HCT116 (cell line): ENCODE measurements at regions not wholly inside any gene's neighbourhood (a gene's known extent, or its start where the extent isn't known, plus 50 kb on each side); places are given as distances from the start of the nearest gene placed in this dataset.

Source experiments
- ATAC-seq: fragments of 200-7000 bp; cut with Tn5 transposase; 2 replicates; pipeline ENCODE4 v1.9.1; 2020; ENCODE audit warnings: mild to moderate bottlenecking, moderate library complexity
- BruUV-seq: library from RNA; stranded (reverse); fragments of 400-500 nt; replicated peaks from 2 replicates; lab custom pipeline; 2021; lab: Mats Ljungman, UMichigan
- CTCF ChIA-PET: fragments of 300-600 bp; sonication (Branson Sonifier 250); formaldehyde crosslinking; loops from one replicate; lab custom pipeline; 2021; ENCODE audit warnings: antibody characterized with exemption; lab: Charles Lee
- POLR2A ChIA-PET: fragments of 300-600, 350-600 bp; sonication (Branson Sonifier 250); formaldehyde crosslinking; loops from one replicate; lab custom pipeline; 2021; ENCODE audit warnings: antibody characterized with exemption; lab: Charles Lee
- RAD21 ChIA-PET, 2 experiments: fragments of 300-600 bp; sonication (Branson Sonifier 250); formaldehyde crosslinking; loops; one replicate each; lab custom pipeline; 2023; ENCODE audit warnings: low total read pairs in 2 of 2; ENCODE audit not compliant: uncharacterized antibody in 2 of 2, unreplicated experiment in 2 of 2, low non-redundant PET in 1 of 2; lab: Charles Lee
- DNase-seq: peaks from one replicate; pipeline ENCODE4 v3.0.0-alpha.2; 2010; ENCODE audit warnings: low read depth, low spot score
- H2AFZ ChIP-seq: fragments of 200-600 bp; shearing (Covaris generic), sonication (generic); 2 replicates; pipeline ENCODE4 v1.6.1; 2017; ENCODE audit warnings: low read depth, mixed run types, mixed read lengths, antibody characterized with exemption, low read length; ENCODE audit not compliant: poor library complexity, severe bottlenecking
- H3K27ac ChIP-seq: 2 replicates; pipeline ENCODE4 v1.5.1; 2012; ENCODE audit warnings: low read depth, low read length
- H3K27me3 ChIP-seq: fragments of 200-600 bp; sonication (generic); 2 replicates; pipeline ENCODE4 v1.6.1; 2016; ENCODE audit warnings: mixed run types, low read length, mixed read lengths; ENCODE audit not compliant: insufficient read depth
- H3K36me3 ChIP-seq, 2 experiments: fragments of 200-500 bp in 1 of 2; fragments of 200-600 bp in 1 of 2; sonication (Bioruptor generic) in 1 of 2; sonication (generic) in 1 of 2; 2 replicates each; pipeline versions ENCODE4 v1.5.1 to v1.6.1; 2014 to 2016; ENCODE audit warnings: low read length in 2 of 2, inconsistent platforms in 1 of 2, mixed read lengths in 1 of 2, mixed run types in 1 of 2; ENCODE audit not compliant: insufficient read depth in 2 of 2, control insufficient read depth in 1 of 2
- H3K4me1 ChIP-seq, 2 experiments: fragments of 200-600 bp in 1 of 2; sonication (generic) in 1 of 2; 2 replicates each; pipeline versions ENCODE4 v1.5.1 to v1.6.1; 2012 to 2017; ENCODE audit warnings: low read length in 2 of 2, inconsistent platforms in 1 of 2, mild to moderate bottlenecking in 1 of 2, mixed read lengths in 1 of 2, mixed run types in 1 of 2, moderate library complexity in 1 of 2; ENCODE audit not compliant: insufficient read depth in 2 of 2, control insufficient read depth in 1 of 2
- H3K4me2 ChIP-seq: fragments of 200-600 bp; sonication (generic); 2 replicates; pipeline ENCODE4 v1.6.1; 2017; ENCODE audit warnings: mixed run types, low read length, mixed read lengths
- H3K4me3 ChIP-seq, 2 experiments: fragments of 200-600 bp in 1 of 2; sonication (generic) in 1 of 2; replicated peaks in 1 of 2; 2 replicates each; pipeline ENCODE4 v1.5.1; 2011 to 2016; ENCODE audit warnings: low read length in 2 of 2, control low read depth in 1 of 2, low read depth in 1 of 2, mild to moderate bottlenecking in 1 of 2, mixed read lengths in 1 of 2, mixed run types in 1 of 2
- H3K79me2 ChIP-seq: fragments of 200-600 bp; sonication (generic); 2 replicates; pipeline ENCODE4 v1.6.1; 2017; ENCODE audit warnings: mild to moderate bottlenecking, mixed run types, low read length, moderate library complexity, mixed read lengths; ENCODE audit not compliant: insufficient read depth
- H3K9ac ChIP-seq: fragments of 200-600 bp; sonication (generic); 2 replicates; pipeline ENCODE4 v1.6.1; 2016; ENCODE audit warnings: low read length, mixed read lengths
- H3K9me2 ChIP-seq: fragments of 200-600 bp; sonication (generic), shearing (Covaris generic); 2 replicates; pipeline ENCODE4 v1.6.1; 2017; ENCODE audit warnings: mixed run types, mild to moderate bottlenecking, moderate library complexity; ENCODE audit not compliant: insufficient read depth
- H3K9me3 ChIP-seq, 2 experiments: fragments of 200-500 bp in 1 of 2; fragments of 200-600 bp in 1 of 2; sonication (Bioruptor generic) in 1 of 2; sonication (generic) in 1 of 2; 2 replicates each; pipeline ENCODE4 v1.6.1; 2014 to 2017; ENCODE audit warnings: low read length in 2 of 2, mixed read lengths in 2 of 2, inconsistent platforms in 1 of 2, low read depth in 1 of 2, mild to moderate bottlenecking in 1 of 2, mixed run types in 1 of 2, moderate library complexity in 1 of 2; ENCODE audit not compliant: control insufficient read depth in 1 of 2, insufficient read depth in 1 of 2
- H4K20me1 ChIP-seq: fragments of 200-600 bp; sonication (generic), shearing (Covaris generic); 2 replicates; pipeline ENCODE4 v1.6.1; 2017; ENCODE audit warnings: mixed run types, mild to moderate bottlenecking, moderate library complexity; ENCODE audit not compliant: insufficient read depth
- ATF3 ChIP-seq: IDR thresholded peaks from 2 replicates; pipeline ENCODE4 v1.6.1; 2012
- CBX3 ChIP-seq: IDR thresholded peaks from 2 replicates; pipeline ENCODE4 v1.6.1; 2012; ENCODE audit warnings: low read depth
- CTCF ChIP-seq, 3 experiments: fragments of 200-600 bp in 1 of 3; sonication (generic) in 1 of 3; IDR thresholded peaks in 2 of 3; conservative IDR thresholded peaks in 1 of 3; 2 replicates each; pipeline ENCODE4 v1.5.1; 2012 to 2017; ENCODE audit warnings: low read depth in 2 of 3, low read length in 2 of 3, antibody characterized with exemption in 1 of 3, borderline replicate concordance in 1 of 3, control low read depth in 1 of 3, mild to moderate bottlenecking in 1 of 3, mixed read lengths in 1 of 3, mixed run types in 1 of 3, moderate library complexity in 1 of 3; ENCODE audit not compliant: insufficient read depth in 1 of 3
- ELF1 ChIP-seq: IDR thresholded peaks from 2 replicates; pipeline ENCODE4 v1.6.1; 2012; ENCODE audit warnings: low read depth, borderline replicate concordance
- EZH2 ChIP-seq: fragments of 200-600 bp; sonication (generic); IDR thresholded peaks from 2 replicates; pipeline ENCODE4 v1.6.1; 2017; ENCODE audit warnings: antibody characterized with exemption, mixed run types
- EZH2phosphoT487 ChIP-seq: fragments of 200-600 bp; IDR thresholded peaks from 2 replicates; pipeline ENCODE4 v1.6.1; 2018; ENCODE audit warnings: antibody characterized with exemption, borderline replicate concordance
- FOSL1 ChIP-seq: IDR thresholded peaks from 2 replicates; pipeline ENCODE4 v1.6.1; 2012; ENCODE audit warnings: low read depth
- JUND ChIP-seq: IDR thresholded peaks from 2 replicates; pipeline ENCODE4 v1.6.1; 2012
- MAX ChIP-seq: IDR thresholded peaks from 2 replicates; pipeline ENCODE4 v1.6.1; 2012
- POLR2AphosphoS5 ChIP-seq: IDR thresholded peaks from 2 replicates; pipeline ENCODE4 v1.6.1; 2011; ENCODE audit warnings: mild to moderate bottlenecking, low read depth, low read length, moderate library complexity
- RAD21 ChIP-seq: IDR thresholded peaks from 2 replicates; pipeline ENCODE4 v1.6.1; 2012; ENCODE audit warnings: low read depth, mild to moderate bottlenecking
- REST ChIP-seq: IDR thresholded peaks from 2 replicates; pipeline ENCODE4 v1.6.1; 2012; ENCODE audit warnings: low read depth
- SIN3A ChIP-seq: IDR thresholded peaks from 2 replicates; pipeline ENCODE4 v1.6.1; 2012; ENCODE audit warnings: low read depth
- SRF ChIP-seq: IDR thresholded peaks from 2 replicates; pipeline ENCODE4 v1.6.1; 2012; ENCODE audit warnings: low read depth
- YY1 ChIP-seq: IDR thresholded peaks from 2 replicates; pipeline ENCODE4 v1.6.1; 2011; ENCODE audit warnings: low read length, low read depth, moderate library complexity, mild to moderate bottlenecking; ENCODE audit not compliant: insufficient replicate concordance; ENCODE audit errors: extremely low read depth
- ZFX ChIP-seq: fragments of 450-650 bp; IDR thresholded peaks from 2 replicates; pipeline ENCODE4 v1.6.1; 2017
- intact Hi-C: fragments of 100-400 bp; cut with micrococcal nuclease; formaldehyde crosslinking; loops from 2 replicates; pipeline ENCODE4 v1.10.0; 2022

- no TSS peak for BruUV-seq
- ATAC-seq (no peak), DNase-seq (no peak)
- ChIA-PET POLR2A (no interaction called here), RAD21 (no interaction called here)
- no peak overlapping the region for H2AFZ ChIP-seq
- no peaks in the 10 kb centered on the region for H3K9me2 ChIP-seq
- H3K36me3 ChIP-seq, result no peaks in the 10 kb centered on the region
- TF ChIP-seq SIN3A (no peak), REST (no peak), EZH2 (no peak), ZFX (no peak), FOSL1 (no peak), YY1 (no peak), ATF3 (no peak), EZH2phosphoT487 (no peak), ELF1 (no peak), JUND (no peak), POLR2AphosphoS5 (no peak), MAX (no peak), SRF (no peak), RAD21 (no peak), CBX3 (no peak), CTCF (IDR thresholded peaks at IDR 0.05 in 2 of 3, conservative IDR thresholded peaks at IDR 0.05 in 1 of 3; ENCODE audit: borderline replicate concordance in 1 of 3, insufficient read depth in 1 of 3, low read depth in 2 of 3, low read length in 2 of 3) (no peak)
- TF ChIP-seq, all 23 proteins: peak for 0
- no peaks in the 10 kb centered on the region for H3K27me3 ChIP-seq
- no peak overlapping the region for H3K4me2 ChIP-seq
- H3K4me1 ChIP-seq, result no peaks in the 10 kb centered on the region
- H4K20me1 ChIP-seq, result no peaks in the 10 kb centered on the region
- no peak overlapping the region for H3K4me3 ChIP-seq
- no peak overlapping the region for H3K9ac ChIP-seq
- CTCF ChIA-PET, result no interaction called here
- no peaks in the 10 kb centered on the region for H3K79me2 ChIP-seq
- H3K27ac ChIP-seq, result no peak overlapping the region
- intact Hi-C loops, result no loop called here
- no peaks in the 10 kb centered on the region for H3K9me3 ChIP-seq
Observed at GRCh38 chrX:69021141-69021960, 143.9 kb downstream of the PJA1 start.
